ENCODE measurements at regions not wholly inside any gene's neighbourhood (a gene's known extent, or its start where the extent isn't known, plus 50 kb on each side); places are given as distances from the start of the nearest gene placed in this dataset.

GRCh38 chr7:136717910-136718557, 150.4 kb upstream of the CHRM2 start:
- ChIA-PET POLR2A (no interaction called here), CTCF (no interaction called here)
- BruUV-seq (replicated peaks) = no TSS peak
- Histone ChIP-seq H3K4me1 (ENCODE audit: control insufficient read depth, extremely low read depth, insufficient read depth, low read length) (no peaks in the 10 kb centered on the region), H2AFZ (ENCODE audit: low read depth, low read length) (no peak overlapping the region), H3K4me2 (ENCODE audit: insufficient read depth, low read length) (no peak overlapping the region), H3K9ac (replicated peaks; ENCODE audit: extremely low read depth, insufficient read depth, low read length) (no peak overlapping the region), H3K79me2 (ENCODE audit: control insufficient read depth, insufficient read depth, low read length) (no peaks in the 10 kb centered on the region), H3K4me3 (replicated peaks in 1 of 3; ENCODE audit: insufficient read depth in 1 of 3, low read depth in 1 of 3, low read length in 3 of 3) (no peak overlapping the region), H3K27ac (ENCODE audit: insufficient read depth, low read depth, low read length) (no peak overlapping the region), H3K9me3 (replicated peaks; ENCODE audit: control insufficient read depth, insufficient read depth, low read length) (no peaks in the 10 kb centered on the region), H3K36me3 (ENCODE audit: control insufficient read depth in 2 of 2, extremely low read depth in 1 of 2, insufficient read depth in 2 of 2, low read length in 2 of 2) (no peaks in the 10 kb centered on the region), H3K27me3 (ENCODE audit: control insufficient read depth in 2 of 2, insufficient read depth in 2 of 2, low read length in 2 of 2) (no peaks in the 10 kb centered on the region), H4K20me1 (replicated peaks; ENCODE audit: control insufficient read depth, extremely low read depth, insufficient read depth, low read length) (no peaks in the 10 kb centered on the region), H3K9me1 (replicated peaks; ENCODE audit: control insufficient read depth, extremely low read depth, insufficient read depth, low read length) (no peaks in the 10 kb centered on the region)
- dilution Hi-C loops (cut with MboI; ENCODE audit: extremely low pct_ligation_motif_present, low sequenced_read_pairs) = no loop called here
- no peak for DNase-seq (ENCODE audit: low read depth, low spot score)
- TF ChIP-seq MAX (IDR thresholded peaks at IDR 0.05; ENCODE audit: insufficient read depth, insufficient read length) = no peak
- TF ChIP-seq FOS (IDR thresholded peaks at IDR 0.05; ENCODE audit: borderline replicate concordance, insufficient read depth, low read length) = no peak
- TF ChIP-seq EZH2 (IDR thresholded peaks at IDR 0.05; ENCODE audit: borderline replicate concordance, low read depth, low read length, severe bottlenecking) = no peak
- no peak for TF ChIP-seq MYC (IDR thresholded peaks at IDR 0.05; ENCODE audit: low read depth, low read length)
- TF ChIP-seq POLR2AphosphoS5 (IDR thresholded peaks at IDR 0.05; ENCODE audit: insufficient read depth, low read depth, low read length) = no peak
- TF ChIP-seq CTCF (IDR thresholded peaks at IDR 0.05; ENCODE audit: extremely low read depth in 1 of 2, insufficient read depth in 1 of 2, low read depth in 1 of 2, low read length in 2 of 2) = no peak
- no peak for TF ChIP-seq POLR2A (IDR thresholded peaks at IDR 0.05; ENCODE audit: low read depth, low read length)
- no peak for TF ChIP-seq GATA2 (IDR thresholded peaks at IDR 0.05; ENCODE audit: insufficient read depth, insufficient read length, low read depth, low read length)
- intact Hi-C loops (cut with micrococcal nuclease) = no loop called here
- no peak for FAIRE-seq

Measured in endothelial cell of umbilical vein (primary cell).